ENCODE measurements at regions not wholly inside any gene's neighbourhood (a gene's known extent, or its start where the extent isn't known, plus 50 kb on each side); places are given as distances from the start of the nearest gene placed in this dataset.

DNA sequence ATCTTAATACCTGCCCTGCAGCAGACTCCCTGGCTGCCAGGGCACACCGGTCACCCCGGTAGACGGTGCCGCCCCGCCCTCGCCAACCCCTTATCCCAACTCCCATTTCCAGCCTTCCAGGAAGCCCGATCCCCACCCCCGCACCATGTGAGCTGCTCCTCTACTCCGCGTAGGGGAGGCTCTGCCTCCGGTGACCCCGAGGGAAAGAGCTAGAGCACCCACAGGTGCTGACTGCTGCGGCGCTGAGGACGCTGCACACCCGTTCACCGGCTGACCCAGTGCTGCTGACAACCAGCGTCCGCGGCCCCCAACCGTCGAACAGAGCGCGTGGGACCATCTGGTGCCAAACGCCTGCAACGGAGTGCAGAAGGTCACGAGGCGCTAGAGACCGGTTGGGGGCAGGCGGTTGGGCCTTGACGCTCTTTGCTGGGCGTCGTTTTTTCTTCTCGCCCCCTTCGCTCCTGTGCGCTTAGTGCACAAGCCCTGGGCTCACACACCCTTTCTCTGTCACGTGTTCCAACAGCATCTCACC, 59.6 kb upstream of the ZNF599 start:
- TF ChIP-seq POLR2AphosphoS5 (IDR thresholded peaks at IDR 0.05) (no peak), POLR2A (IDR thresholded peaks at IDR 0.05) (no peak), EP300 (IDR thresholded peaks at IDR 0.05) (no peak)
- TF ChIP-seq, protein P1, sequence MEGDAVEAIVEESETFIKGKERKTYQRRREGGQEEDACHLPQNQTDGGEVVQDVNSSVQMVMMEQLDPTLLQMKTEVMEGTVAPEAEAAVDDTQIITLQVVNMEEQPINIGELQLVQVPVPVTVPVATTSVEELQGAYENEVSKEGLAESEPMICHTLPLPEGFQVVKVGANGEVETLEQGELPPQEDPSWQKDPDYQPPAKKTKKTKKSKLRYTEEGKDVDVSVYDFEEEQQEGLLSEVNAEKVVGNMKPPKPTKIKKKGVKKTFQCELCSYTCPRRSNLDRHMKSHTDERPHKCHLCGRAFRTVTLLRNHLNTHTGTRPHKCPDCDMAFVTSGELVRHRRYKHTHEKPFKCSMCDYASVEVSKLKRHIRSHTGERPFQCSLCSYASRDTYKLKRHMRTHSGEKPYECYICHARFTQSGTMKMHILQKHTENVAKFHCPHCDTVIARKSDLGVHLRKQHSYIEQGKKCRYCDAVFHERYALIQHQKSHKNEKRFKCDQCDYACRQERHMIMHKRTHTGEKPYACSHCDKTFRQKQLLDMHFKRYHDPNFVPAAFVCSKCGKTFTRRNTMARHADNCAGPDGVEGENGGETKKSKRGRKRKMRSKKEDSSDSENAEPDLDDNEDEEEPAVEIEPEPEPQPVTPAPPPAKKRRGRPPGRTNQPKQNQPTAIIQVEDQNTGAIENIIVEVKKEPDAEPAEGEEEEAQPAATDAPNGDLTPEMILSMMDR (IDR thresholded peaks at IDR 0.05): no peak
- WGBS: 85% methylated on average over 36 of the region's 37 CpGs

GRCh38 chr19:34831714-34832113, 58.7 kb upstream of the ZNF599 start:
- H3K4me3 ChIP-seq: no peak overlapping the region
- no peak for DNase-seq (ENCODE audit: low spot score in 2 of 2)
- 76% methylated on average over 5 of the region's 5 CpGs for WGBS

More for the DNA sequence above, 59.6 kb upstream of the ZNF599 start:
- Histone ChIP-seq H3K27ac (no peak overlapping the region), H3K27me3 (no peaks in the 10 kb centered on the region), H3K4me1 (no peaks in the 10 kb centered on the region), H3K9me3 (no peaks in the 10 kb centered on the region), H3K4me3 (no peak overlapping the region), H3K36me3 (no peaks in the 10 kb centered on the region)
- DNase-seq (ENCODE audit: low spot score in 2 of 2): no peak

GRCh38 chr19:34828156-34828555, 55.1 kb upstream of the ZNF599 start:
- Histone ChIP-seq H3K27me3 (no peaks in the 10 kb centered on the region), H3K4me1 (no peaks in the 10 kb centered on the region), H3K36me3 (no peaks in the 10 kb centered on the region), H3K9me3 (no peaks in the 10 kb centered on the region), H3K4me3 (no peak overlapping the region), H3K27ac (no peak overlapping the region)
- TF ChIP-seq, protein P1 (IDR thresholded peaks at IDR 0.05): no peak
- TF ChIP-seq POLR2A (IDR thresholded peaks at IDR 0.05) (no peak), POLR2AphosphoS5 (IDR thresholded peaks at IDR 0.05) (no peak), EP300 (IDR thresholded peaks at IDR 0.05) (no peak)
- 93% methylated on average over 3 of the region's 3 CpGs for WGBS
- no peak for DNase-seq (ENCODE audit: low spot score in 2 of 2)

More at GRCh38 chr19:34831714-34832113, 58.7 kb upstream of the ZNF599 start:
- H3K36me3 ChIP-seq: no peaks in the 10 kb centered on the region
- H3K4me1 ChIP-seq: no peaks in the 10 kb centered on the region
- no peaks in the 10 kb centered on the region for H3K9me3 ChIP-seq
- H3K27me3 ChIP-seq: no peaks in the 10 kb centered on the region
- no peak overlapping the region for H3K27ac ChIP-seq
- TF ChIP-seq, protein P1 (IDR thresholded peaks at IDR 0.05): no peak
- no peak for TF ChIP-seq EP300 (IDR thresholded peaks at IDR 0.05)
- no peak for TF ChIP-seq POLR2A (IDR thresholded peaks at IDR 0.05)
- no peak for TF ChIP-seq POLR2AphosphoS5 (IDR thresholded peaks at IDR 0.05)

DNA sequence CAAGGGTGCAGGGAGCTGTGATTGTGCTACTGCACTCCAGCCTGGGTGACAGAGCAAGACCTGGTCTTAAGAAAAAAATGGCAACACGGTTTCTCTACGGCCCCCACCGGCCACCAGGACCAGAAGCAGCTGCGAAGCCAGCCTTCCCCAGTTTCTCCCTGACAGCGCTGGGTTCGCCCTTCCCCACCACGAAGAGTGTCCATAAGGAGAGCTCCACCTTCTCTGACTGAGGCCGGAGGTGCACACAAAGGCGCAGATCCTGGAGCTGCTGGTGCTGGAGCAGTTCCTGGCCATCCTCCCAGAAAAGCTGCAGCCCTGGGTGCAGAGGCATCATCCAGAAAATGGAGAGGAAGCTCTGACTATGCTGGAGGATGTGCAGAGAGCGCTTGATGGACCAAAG, 52.2 kb upstream of the ZNF599 start:
- no peaks in the 10 kb centered on the region for H3K9me3 ChIP-seq
- no peaks in the 10 kb centered on the region for H3K36me3 ChIP-seq
- H3K4me3 ChIP-seq: no peak overlapping the region
- WGBS: 83% methylated on average over 10 of the region's 10 CpGs
- no peak for DNase-seq (ENCODE audit: low spot score in 2 of 2)
- no peaks in the 10 kb centered on the region for H3K27me3 ChIP-seq
- H3K4me1 ChIP-seq: no peaks in the 10 kb centered on the region
- TF ChIP-seq POLR2AphosphoS5 (IDR thresholded peaks at IDR 0.05) (no peak), POLR2A (IDR thresholded peaks at IDR 0.05) (no peak), EP300 (IDR thresholded peaks at IDR 0.05) (no peak)
- TF ChIP-seq, protein P1 (IDR thresholded peaks at IDR 0.05): no peak
- no peak overlapping the region for H3K27ac ChIP-seq

DNA sequence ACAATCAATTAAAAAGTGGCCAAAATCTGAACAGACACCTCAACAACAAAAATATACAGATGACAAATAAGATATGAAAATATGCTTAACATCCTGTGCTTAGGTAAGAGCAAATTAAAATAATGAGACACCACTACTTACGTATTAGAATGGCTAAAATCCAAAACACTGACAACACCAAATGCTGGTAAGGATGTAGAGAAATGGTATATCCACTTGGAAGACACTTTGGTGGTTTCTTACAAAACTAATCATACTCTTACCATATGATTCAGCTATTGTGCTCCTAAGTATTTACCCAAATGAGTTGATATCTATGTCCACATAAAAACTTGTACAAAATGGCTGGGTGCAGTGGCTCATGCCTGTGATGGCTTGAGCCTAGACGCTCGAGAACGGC, 51.7 kb upstream of the ZNF599 start:
- no peak for DNase-seq (ENCODE audit: low spot score in 2 of 2)
- Histone ChIP-seq H3K4me3 (no peak overlapping the region), H3K36me3 (no peaks in the 10 kb centered on the region), H3K9me3 (no peaks in the 10 kb centered on the region), H3K27me3 (no peaks in the 10 kb centered on the region), H3K4me1 (no peaks in the 10 kb centered on the region), H3K27ac (no peak overlapping the region)
- no peak for TF ChIP-seq POLR2A (IDR thresholded peaks at IDR 0.05)
- no peak for TF ChIP-seq POLR2AphosphoS5 (IDR thresholded peaks at IDR 0.05)
- TF ChIP-seq EP300 (IDR thresholded peaks at IDR 0.05): no peak
- TF ChIP-seq, protein P1 (IDR thresholded peaks at IDR 0.05): no peak
- 91% methylated on average over 4 of the region's 4 CpGs for WGBS
